ENCODE measurements at regions not wholly inside any gene's neighbourhood (a gene's known extent, or its start where the extent isn't known, plus 50 kb on each side); places are given as distances from the start of the nearest gene placed in this dataset.

DNA sequence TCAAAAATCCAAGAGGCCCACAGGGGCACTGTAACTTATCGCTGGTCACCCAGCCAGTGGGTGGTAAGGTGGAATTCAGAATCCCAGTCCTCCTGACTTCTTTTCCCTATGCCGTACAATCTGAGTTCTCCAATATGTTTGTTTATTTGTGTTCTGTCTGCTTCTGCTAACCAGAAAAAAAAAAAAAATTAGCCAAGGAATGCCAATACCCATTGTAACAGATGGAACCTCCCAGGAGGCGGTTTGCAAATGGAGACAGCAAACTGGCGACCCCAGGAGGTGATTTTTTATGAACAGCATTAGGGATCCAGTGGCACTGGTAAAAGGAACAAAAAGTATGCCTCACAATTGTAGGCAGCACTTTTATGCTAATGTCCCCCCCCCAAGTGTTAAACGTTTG lies 189.0 kb upstream of the FGGY start:
- peak; percentile 33 for TF ChIP-seq CTCF (conservative IDR thresholded peaks at IDR 0.05)
- H3K27me3 Mint-ChIP-seq (ENCODE audit: insufficient read depth): no peaks in the 10 kb centered on the region
- no peak overlapping the region for H3K4me3 Mint-ChIP-seq

DNA sequence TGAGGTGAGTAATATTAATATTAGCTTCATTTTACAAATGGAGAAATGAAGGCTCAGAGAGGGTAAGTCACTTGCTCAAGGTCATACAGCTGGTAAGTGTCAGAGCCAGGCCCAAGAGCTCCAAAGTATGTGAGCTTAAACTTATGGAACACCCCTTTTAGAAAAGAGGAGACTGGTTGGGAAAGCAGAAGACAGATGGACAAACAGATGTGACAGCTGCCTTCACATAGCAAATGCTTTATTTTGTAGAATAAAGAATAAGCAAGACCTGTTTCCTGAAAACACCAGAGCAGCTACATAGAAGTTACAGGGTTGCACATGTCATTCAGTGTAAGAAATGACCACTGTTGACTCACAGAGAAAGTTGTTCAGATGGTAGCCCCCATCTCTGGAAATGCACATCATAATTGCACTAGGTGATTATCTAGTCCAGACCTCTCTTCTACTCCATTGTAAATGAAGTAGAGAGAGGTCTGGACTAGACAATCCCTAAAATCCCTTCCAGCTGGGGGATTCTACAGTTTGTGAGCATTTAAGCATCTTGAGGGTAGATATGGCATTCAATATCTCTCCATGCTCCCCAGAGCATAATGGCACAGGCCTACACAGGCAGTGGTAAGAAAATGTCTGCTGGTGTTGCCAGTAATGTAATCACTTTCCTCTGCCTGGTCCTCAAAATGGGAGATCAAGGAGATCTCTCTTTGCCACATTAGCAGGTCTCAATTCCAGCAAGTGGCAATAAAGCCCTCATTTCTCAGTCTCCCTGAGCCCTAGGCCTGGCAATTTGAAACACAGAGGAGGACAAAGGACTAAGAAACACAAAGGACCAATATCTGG lies 188.2 kb upstream of the FGGY start:
- H3K36me3 ChIP-seq (ENCODE audit: control insufficient read depth, insufficient read depth, low read length): no peaks in the 10 kb centered on the region
- Mint-ChIP-seq H3K36me3 (ENCODE audit: low read depth) (no peaks in the 10 kb centered on the region), H3K4me3 (no peak overlapping the region), H3K27ac (no peak overlapping the region), H3K9me3 (no peaks in the 10 kb centered on the region), H3K4me1 (peaks cover 9% of the 10 kb centered on the region), H3K27me3 (ENCODE audit: insufficient read depth) (no peaks in the 10 kb centered on the region)
- no peak overlapping the region for H3K27ac ChIP-seq (ENCODE audit: low read depth, low read length)
- no peak overlapping the region for H3K4me3 ChIP-seq (ENCODE audit: low read length)
- H3K9ac ChIP-seq (ENCODE audit: extremely low read depth, low read length, poor library complexity, severe bottlenecking): no peak overlapping the region
- no peaks in the 10 kb centered on the region for H3K4me1 ChIP-seq (ENCODE audit: control insufficient read depth, insufficient read depth, low read length)
- no peak for DNase-seq
- no peaks in the 10 kb centered on the region for H3K27me3 ChIP-seq (ENCODE audit: control insufficient read depth, insufficient read depth, low read length, poor library complexity, severe bottlenecking)
- H3K9me3 ChIP-seq (ENCODE audit: control insufficient read depth, low read length): no peaks in the 10 kb centered on the region
- no peak for TF ChIP-seq CTCF (conservative IDR thresholded peaks at IDR 0.05)

More for the DNA sequence above, 189.0 kb upstream of the FGGY start:
- peak; percentile 57 for DNase-seq
- no peaks in the 10 kb centered on the region for H3K9me3 Mint-ChIP-seq
- no peak overlapping the region for H3K9ac ChIP-seq (ENCODE audit: extremely low read depth, low read length, poor library complexity, severe bottlenecking)
- H3K27me3 ChIP-seq (ENCODE audit: control insufficient read depth, insufficient read depth, low read length, poor library complexity, severe bottlenecking): no peaks in the 10 kb centered on the region
- H3K9me3 ChIP-seq (ENCODE audit: control insufficient read depth, low read length): no peaks in the 10 kb centered on the region
- no peak overlapping the region for H3K4me3 ChIP-seq (ENCODE audit: low read length)
- peaks cover 9% of the 10 kb centered on the region for H3K4me1 Mint-ChIP-seq
- H3K36me3 Mint-ChIP-seq (ENCODE audit: low read depth): no peaks in the 10 kb centered on the region
- 70 to 100% methylated on average over 1 to 5 of the region's 5 CpGs for WGBS, 2 experiments (ENCODE audit: insufficient coverage in 1 of 2, insufficient read length in 1 of 2)
- no peak overlapping the region for H3K27ac Mint-ChIP-seq
- H3K36me3 ChIP-seq (ENCODE audit: control insufficient read depth, insufficient read depth, low read length): no peaks in the 10 kb centered on the region
- no peaks in the 10 kb centered on the region for H3K4me1 ChIP-seq (ENCODE audit: control insufficient read depth, insufficient read depth, low read length)
- no peak overlapping the region for H3K27ac ChIP-seq (ENCODE audit: low read depth, low read length)

- no peaks in the 10 kb centered on the region for H3K9me3 ChIP-seq (ENCODE audit: control insufficient read depth, low read length)
- no peak for TF ChIP-seq CTCF (conservative IDR thresholded peaks at IDR 0.05)
- H3K36me3 ChIP-seq (ENCODE audit: control insufficient read depth, insufficient read depth, low read length): no peaks in the 10 kb centered on the region
- no peak for DNase-seq
- Mint-ChIP-seq H3K27ac (no peak overlapping the region), H3K4me1 (peaks cover 9% of the 10 kb centered on the region), H3K4me3 (no peak overlapping the region), H3K36me3 (ENCODE audit: low read depth) (no peaks in the 10 kb centered on the region), H3K9me3 (no peaks in the 10 kb centered on the region), H3K27me3 (ENCODE audit: insufficient read depth) (no peaks in the 10 kb centered on the region)
- 81 to 100% methylated on average over 1 of the region's 1 CpG for WGBS, 2 experiments (ENCODE audit: insufficient coverage in 1 of 2, insufficient read length in 1 of 2)
- H3K27ac ChIP-seq (ENCODE audit: low read depth, low read length): no peak overlapping the region
- no peak overlapping the region for H3K4me3 ChIP-seq (ENCODE audit: low read length)
- H3K4me1 ChIP-seq (ENCODE audit: control insufficient read depth, insufficient read depth, low read length): no peaks in the 10 kb centered on the region
- no peak overlapping the region for H3K9ac ChIP-seq (ENCODE audit: extremely low read depth, low read length, poor library complexity, severe bottlenecking)
- no peaks in the 10 kb centered on the region for H3K27me3 ChIP-seq (ENCODE audit: control insufficient read depth, insufficient read depth, low read length, poor library complexity, severe bottlenecking)
These were observed 186.6 kb upstream of the FGGY start for GRCh38 chr1:59110271-59110670.

Data from endodermal cell (in vitro differentiated cells).